K562 (cell line): ENCODE measurements at regions not wholly inside any gene's neighbourhood (a gene's known extent, or its start where the extent isn't known, plus 50 kb on each side); places are given as distances from the start of the nearest gene placed in this dataset.

Source experiments
- ATAC-seq: fragments of 200-7000 bp; cut with Tn5 transposase; 3 replicates; pipeline ENCODE4 v1.9.1; 2020; ENCODE audit warnings: moderate library complexity
- BruUV-seq: library from RNA; stranded (reverse); fragments of 400-500 nt; replicated peaks from 2 replicates; lab custom pipeline; 2021; lab: Mats Ljungman, UMichigan
- CTCF ChIA-PET: fragments of 300-600 bp; formaldehyde crosslinking; extraction: SDS; loops from one replicate; lab custom pipeline; 2021; ENCODE audit warnings: low intra/inter-chr PET ratio; lab: Yijun Ruan, JAX
- POLR2A ChIA-PET: fragments of 300-600, 350-650 bp; sonication (Branson Sonifier 250); formaldehyde crosslinking; extraction: SDS; loops from one replicate; lab custom pipeline; 2021; ENCODE audit warnings: antibody characterized with exemption, inconsistent platforms; lab: Yijun Ruan, JAX
- DNase-seq, 4 experiments: peaks; one replicate each; pipeline versions ENCODE4 v3.0.0 to v3.0.0-alpha.2; 2011 to 2018; ENCODE audit warnings: low spot score in 3 of 4, mixed read lengths in 3 of 4; ENCODE audit errors: extremely low read depth in 1 of 4
- FAIRE-seq: peaks from 2 replicates; lab custom pipeline; 2011; peaks lifted over from hg19 to GRCh38; lab: Jason Lieb, UNC
- H2AFZ ChIP-seq: 2 replicates; pipeline ENCODE4 v1.6.0; 2011; ENCODE audit warnings: low read depth, low read length, control low read depth, inconsistent platforms
- H3K27ac ChIP-seq: fragments of 200-600 bp; 3 replicates; pipeline ENCODE4 v1.8.0; 2011; ENCODE audit warnings: low read depth, mild to moderate bottlenecking, control low read depth, inconsistent platforms, low read length, moderate library complexity, mixed read lengths; ENCODE audit errors: extremely low read depth
- H3K27me3 ChIP-seq, 2 experiments: fragments of 300-600 bp in 1 of 2; 2 replicates in 1 of 2; 3 replicates in 1 of 2; pipeline versions ENCODE4 v1.6.0 to v1.8.0; 2011; ENCODE audit warnings: inconsistent platforms in 2 of 2, low read length in 2 of 2, mild to moderate bottlenecking in 1 of 2, mixed read lengths in 1 of 2, moderate library complexity in 1 of 2; ENCODE audit not compliant: control insufficient read depth in 2 of 2, insufficient read depth in 2 of 2
- H3K36me3 ChIP-seq: fragments of 300-600 bp; 3 replicates; pipeline ENCODE4 v1.8.0; 2011; ENCODE audit warnings: mild to moderate bottlenecking, low read length, inconsistent platforms; ENCODE audit not compliant: control insufficient read depth, insufficient read depth
- H3K4me1 ChIP-seq, 2 experiments: fragments of 200-600 bp in 1 of 2; replicated peaks in 1 of 2; 2 replicates in 1 of 2; 3 replicates in 1 of 2; pipeline versions ENCODE4 v1.5.1 to v1.8.0; 2011; ENCODE audit warnings: inconsistent platforms in 2 of 2, low read length in 2 of 2, mild to moderate bottlenecking in 1 of 2, mixed read lengths in 1 of 2, moderate library complexity in 1 of 2; ENCODE audit not compliant: control insufficient read depth in 2 of 2, insufficient read depth in 2 of 2
- H3K4me2 ChIP-seq: 2 replicates; pipeline ENCODE4 v1.6.1; 2011; ENCODE audit warnings: low read length, control low read depth, inconsistent platforms, mixed read lengths; ENCODE audit not compliant: insufficient read depth
- H3K4me3 ChIP-seq: fragments of 200-600 bp; sonication (generic), shearing (Covaris generic); 2 replicates; pipeline ENCODE4 v1.5.1; 2016; ENCODE audit warnings: control low read depth, inconsistent platforms
- H3K79me2 ChIP-seq: fragments of 200-600 bp; 3 replicates; pipeline ENCODE4 v1.8.0; 2011; ENCODE audit warnings: low read length, inconsistent platforms; ENCODE audit not compliant: control insufficient read depth, insufficient read depth
- H3K9ac ChIP-seq, 2 experiments: 2 replicates each; pipeline versions ENCODE4 v1.6.0 to v1.6.1; 2011; ENCODE audit warnings: low read depth in 2 of 2, low read length in 2 of 2, control low read depth in 1 of 2, inconsistent platforms in 1 of 2, mild to moderate bottlenecking in 1 of 2, mixed read lengths in 1 of 2; ENCODE audit not compliant: insufficient read depth in 1 of 2
- H3K9me1 ChIP-seq: one replicate; pipeline ENCODE4 v1.6.0; 2011; ENCODE audit warnings: inconsistent platforms, mild to moderate bottlenecking, low read length, moderate library complexity; ENCODE audit not compliant: control insufficient read depth, insufficient read depth
- H3K9me3 ChIP-seq: replicated peaks from 2 replicates; pipeline ENCODE4 v1.5.1; 2011; ENCODE audit warnings: low read depth, low read length, inconsistent platforms; ENCODE audit not compliant: control insufficient read depth, insufficient read depth
- H4K20me1 ChIP-seq: replicated peaks from 2 replicates; pipeline ENCODE4 v1.6.1; 2011; ENCODE audit warnings: low read length, inconsistent platforms, mixed read lengths; ENCODE audit not compliant: control insufficient read depth, insufficient read depth
- DLX4 ChIP-seq: fragments of 250-450 bp; sonication (Bioruptor Pico); IDR thresholded peaks from 2 replicates; pipeline ENCODE4 v1.6.1; 2021; ENCODE audit warnings: mild to moderate bottlenecking
- E2F3 ChIP-seq: fragments of 250-450 bp; sonication (Bioruptor Pico); IDR thresholded peaks from 2 replicates; pipeline ENCODE4 v1.4.0; 2020; ENCODE audit warnings: mild to moderate bottlenecking
- SMAD1 ChIP-seq: fragments of 150-350 bp; IDR thresholded peaks from 2 replicates; pipeline ENCODE4 v1.6.1; 2014; ENCODE audit warnings: low read length, low read depth; ENCODE audit not compliant: partially characterized antibody
- ZNF707 ChIP-seq: fragments of 250-450 bp; sonication (Bioruptor Pico); conservative IDR thresholded peaks from 2 replicates; pipeline ENCODE4 v1.8.0; 2022; ENCODE audit warnings: inconsistent platforms, mild to moderate bottlenecking, moderate library complexity
- ZNF785 ChIP-seq: fragments of 250-450 bp; sonication (Bioruptor Pico); IDR thresholded peaks from 2 replicates; pipeline ENCODE4 v1.4.0; 2020; ENCODE audit warnings: mild to moderate bottlenecking
- WGBS: fragments of 100-300 bp; shearing (Covaris generic); methylation state at CpG from one replicate; pipeline ENCODE4 v1.1.6; 2016; ENCODE audit warnings: low coverage, mixed read lengths; ENCODE audit not compliant: insufficient coverage; ENCODE audit errors: missing lambda C conversion rate; 5-methylcytosine and 5-hydroxymethylcytosine counted together
- in situ Hi-C: fragments of 300-500 bp; cut with MboI; formaldehyde crosslinking; loops from 4 replicates; pipeline ENCODE4 v1.15.0; 2018; ENCODE audit warnings: inconsistent platforms, mixed read lengths
- intact Hi-C: fragments of 100-400 bp; cut with micrococcal nuclease; formaldehyde crosslinking; loops from 2 replicates; pipeline ENCODE4 v1.14.2; 2022
- TF ChIP-seq, protein P1 (sequence below): sonication (generic); formaldehyde crosslinking; IDR thresholded peaks from 2 replicates; pipeline ENCODE4 v1.8.0; 2022; ENCODE audit warnings: mild to moderate bottlenecking, missing genetic modification reagents

- no peaks in the 10 kb centered on the region for H4K20me1 ChIP-seq
- H3K79me2 ChIP-seq = no peaks in the 10 kb centered on the region
- ATAC-seq = no peak
- BruUV-seq = no TSS peak
- H3K9me1 ChIP-seq = no peaks in the 10 kb centered on the region
- 2% methylated on average over 7 of the region's 8 CpGs for WGBS
- POLR2A ChIA-PET = no interaction called here
- no peak overlapping the region for H3K4me3 ChIP-seq
- intact Hi-C loops (no loop called here), in situ Hi-C loops (no loop called here)
- no peaks in the 10 kb centered on the region for H3K9me3 ChIP-seq
- H3K27ac ChIP-seq = no peak overlapping the region
- FAIRE-seq = no peak
- no peak overlapping the region for H3K4me2 ChIP-seq
- DNase-seq = no peak
- no peak overlapping the region for H2AFZ ChIP-seq
- H3K36me3 ChIP-seq = no peaks in the 10 kb centered on the region
- H3K27me3 ChIP-seq = no peaks in the 10 kb centered on the region
- no peak overlapping the region for H3K9ac ChIP-seq
- no peaks in the 10 kb centered on the region for H3K4me1 ChIP-seq
- TF ChIP-seq DLX4 (no peak), SMAD1 (no peak), ZNF707 (no peak), E2F3 (CRISPR knock-in tag) (no peak), ZNF785 (CRISPR knock-in tag) (no peak)
- TF ChIP-seq, protein P1, sequence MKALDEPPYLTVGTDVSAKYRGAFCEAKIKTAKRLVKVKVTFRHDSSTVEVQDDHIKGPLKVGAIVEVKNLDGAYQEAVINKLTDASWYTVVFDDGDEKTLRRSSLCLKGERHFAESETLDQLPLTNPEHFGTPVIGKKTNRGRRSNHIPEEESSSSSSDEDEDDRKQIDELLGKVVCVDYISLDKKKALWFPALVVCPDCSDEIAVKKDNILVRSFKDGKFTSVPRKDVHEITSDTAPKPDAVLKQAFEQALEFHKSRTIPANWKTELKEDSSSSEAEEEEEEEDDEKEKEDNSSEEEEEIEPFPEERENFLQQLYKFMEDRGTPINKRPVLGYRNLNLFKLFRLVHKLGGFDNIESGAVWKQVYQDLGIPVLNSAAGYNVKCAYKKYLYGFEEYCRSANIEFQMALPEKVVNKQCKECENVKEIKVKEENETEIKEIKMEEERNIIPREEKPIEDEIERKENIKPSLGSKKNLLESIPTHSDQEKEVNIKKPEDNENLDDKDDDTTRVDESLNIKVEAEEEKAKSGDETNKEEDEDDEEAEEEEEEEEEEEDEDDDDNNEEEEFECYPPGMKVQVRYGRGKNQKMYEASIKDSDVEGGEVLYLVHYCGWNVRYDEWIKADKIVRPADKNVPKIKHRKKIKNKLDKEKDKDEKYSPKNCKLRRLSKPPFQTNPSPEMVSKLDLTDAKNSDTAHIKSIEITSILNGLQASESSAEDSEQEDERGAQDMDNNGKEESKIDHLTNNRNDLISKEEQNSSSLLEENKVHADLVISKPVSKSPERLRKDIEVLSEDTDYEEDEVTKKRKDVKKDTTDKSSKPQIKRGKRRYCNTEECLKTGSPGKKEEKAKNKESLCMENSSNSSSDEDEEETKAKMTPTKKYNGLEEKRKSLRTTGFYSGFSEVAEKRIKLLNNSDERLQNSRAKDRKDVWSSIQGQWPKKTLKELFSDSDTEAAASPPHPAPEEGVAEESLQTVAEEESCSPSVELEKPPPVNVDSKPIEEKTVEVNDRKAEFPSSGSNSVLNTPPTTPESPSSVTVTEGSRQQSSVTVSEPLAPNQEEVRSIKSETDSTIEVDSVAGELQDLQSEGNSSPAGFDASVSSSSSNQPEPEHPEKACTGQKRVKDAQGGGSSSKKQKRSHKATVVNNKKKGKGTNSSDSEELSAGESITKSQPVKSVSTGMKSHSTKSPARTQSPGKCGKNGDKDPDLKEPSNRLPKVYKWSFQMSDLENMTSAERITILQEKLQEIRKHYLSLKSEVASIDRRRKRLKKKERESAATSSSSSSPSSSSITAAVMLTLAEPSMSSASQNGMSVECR (CRISPR knock-in tag) = no peak
- CTCF ChIA-PET = no interaction called here
Measured at GRCh38 chr14:22174412-22175277, 414.4 kb downstream of the DAD1 start.
